ENCODE measurements at regions not wholly inside any gene's neighbourhood (a gene's known extent, or its start where the extent isn't known, plus 50 kb on each side); places are given as distances from the start of the nearest gene placed in this dataset.

GRCh38 chr5:114657342-114658130 is 295.7 kb downstream of the KCNN2 start:
- no peaks in the 10 kb centered on the region for H3K27me3 ChIP-seq
- H3K36me3 ChIP-seq: no peaks in the 10 kb centered on the region
- TF ChIP-seq CTCF (IDR thresholded peaks at IDR 0.05; ENCODE audit: low read depth, low read length): no peak
- H3K27ac ChIP-seq: no peak overlapping the region
- no peaks in the 10 kb centered on the region for H3K9me3 ChIP-seq (ENCODE audit: low read depth)
- no peak overlapping the region for H3K4me3 ChIP-seq
- no peak for DNase-seq (ENCODE audit: low read depth in 1 of 2, low spot score in 1 of 2)
- peaks cover 7% of the 10 kb centered on the region for H3K4me1 ChIP-seq (ENCODE audit: low read depth)

GRCh38 chr5:114649878-114650277 is 288.0 kb downstream of the KCNN2 start:
- no peaks in the 10 kb centered on the region for H3K27me3 ChIP-seq
- H3K9me3 ChIP-seq (ENCODE audit: low read depth): no peaks in the 10 kb centered on the region
- DNase-seq (ENCODE audit: low read depth in 1 of 2, low spot score in 1 of 2): peak in 1 of 2 donors; percentile 9
- no peak overlapping the region for H3K27ac ChIP-seq
- no peaks in the 10 kb centered on the region for H3K36me3 ChIP-seq
- no peak overlapping the region for H3K4me3 ChIP-seq
- TF ChIP-seq CTCF (IDR thresholded peaks at IDR 0.05; ENCODE audit: low read depth, low read length): no peak
- H3K4me1 ChIP-seq (ENCODE audit: low read depth): peaks cover 16% of the 10 kb centered on the region

- no peak for DNase-seq (ENCODE audit: low read depth in 1 of 2, low spot score in 1 of 2)
- H3K27ac ChIP-seq: no peak overlapping the region
- TF ChIP-seq CTCF (IDR thresholded peaks at IDR 0.05; ENCODE audit: low read depth, low read length): no peak
- H3K4me3 ChIP-seq: no peak overlapping the region
- no peaks in the 10 kb centered on the region for H3K36me3 ChIP-seq
- H3K9me3 ChIP-seq (ENCODE audit: low read depth): no peaks in the 10 kb centered on the region
- H3K27me3 ChIP-seq: no peaks in the 10 kb centered on the region
- H3K4me1 ChIP-seq (ENCODE audit: low read depth): peaks cover 16% of the 10 kb centered on the region
Measured at GRCh38 chr5:114648940-114649339, 287.1 kb downstream of the KCNN2 start.

GRCh38 chr5:114644576-114644975 is 282.7 kb downstream of the KCNN2 start:
- Histone ChIP-seq H3K4me1 (ENCODE audit: low read depth) (peaks cover 4% of the 10 kb centered on the region), H3K27me3 (no peaks in the 10 kb centered on the region), H3K4me3 (no peak overlapping the region), H3K9me3 (ENCODE audit: low read depth) (no peaks in the 10 kb centered on the region), H3K36me3 (no peaks in the 10 kb centered on the region), H3K27ac (no peak overlapping the region)
- no peak for DNase-seq (ENCODE audit: low read depth in 1 of 2, low spot score in 1 of 2)
- TF ChIP-seq CTCF (IDR thresholded peaks at IDR 0.05; ENCODE audit: low read depth, low read length): no peak

GRCh38 chr5:114636271-114636670 is 274.4 kb downstream of the KCNN2 start:
- Histone ChIP-seq H3K9me3 (ENCODE audit: low read depth) (no peaks in the 10 kb centered on the region), H3K4me1 (ENCODE audit: low read depth) (no peaks in the 10 kb centered on the region), H3K4me3 (no peak overlapping the region), H3K36me3 (no peaks in the 10 kb centered on the region), H3K27ac (no peak overlapping the region), H3K27me3 (no peaks in the 10 kb centered on the region)
- no peak for TF ChIP-seq CTCF (IDR thresholded peaks at IDR 0.05; ENCODE audit: low read depth, low read length)
- DNase-seq (ENCODE audit: low read depth in 1 of 2, low spot score in 1 of 2): no peak

All from cardiac muscle cell (in vitro differentiated cells and primary cell).